Heart right ventricle (tissue), 16 donors: ENCODE measurements at regions not wholly inside any gene's neighbourhood (a gene's known extent, or its start where the extent isn't known, plus 50 kb on each side); places are given as distances from the start of the nearest gene placed in this dataset.
A peak's percentile ranks its signal among the peaks of the same experiment; 100 is the strongest.
"Not testable (repeated sequence)": the region's sequence is repeated elsewhere in the genome, so short reads cannot be mapped to it uniquely, and the experiment has no call there.

Experiments used
- ATAC-seq, 8 donors: fragments of 200-7000 bp; cut with Tn5 transposase; one replicate each; pipeline ENCODE4 v1.9.1; 2020; ENCODE audit warnings: mild to moderate bottlenecking in 8 of 8, moderate library complexity in 8 of 8, moderate number of reproducible peaks in 1 of 8
- DNase-seq, 2 donors: peaks; one replicate each; pipeline ENCODE4 v3.0.0-alpha.2; 2020
- H3K27ac ChIP-seq, 10 donors: fragments of 200-600 bp; sonication (generic) in 2 of 10; one replicate each; pipeline versions ENCODE4 v1.5.0 to v1.8.0; 2020 to 2022; ENCODE audit warnings: mild to moderate bottlenecking in 3 of 10
- H3K27me3 ChIP-seq, 7 donors: fragments of 200-600 bp; one replicate each; pipeline ENCODE4 v1.8.0; 2021 to 2022; ENCODE audit warnings: mild to moderate bottlenecking in 2 of 7
- H3K36me3 ChIP-seq, 9 donors: fragments of 200-600 bp; sonication (generic) in 1 of 9; one replicate each; pipeline versions ENCODE4 v1.5.0 to v1.8.0; 2020 to 2022; ENCODE audit warnings: mild to moderate bottlenecking in 2 of 9
- H3K4me1 ChIP-seq, 9 donors: fragments of 200-600 bp; sonication (generic) in 1 of 9; one replicate each; pipeline versions ENCODE4 v1.5.0 to v1.8.0; 2020 to 2022; ENCODE audit warnings: mild to moderate bottlenecking in 4 of 9
- H3K4me3 ChIP-seq, 10 donors: fragments of 200-600 bp; sonication (generic) in 2 of 10; one replicate each; pipeline versions ENCODE4 v1.5.0 to v1.8.0; 2020 to 2022; ENCODE audit warnings: mild to moderate bottlenecking in 7 of 10, moderate library complexity in 2 of 10
- H3K9me3 ChIP-seq, 11 donors: fragments of 200-600 bp in 10 of 11; sonication (generic) in 2 of 11; one replicate each; pipeline versions ENCODE4 v1.5.0 to v1.8.0; 2013 to 2022; ENCODE audit warnings: mild to moderate bottlenecking in 2 of 11, control low read depth in 1 of 11, moderate library complexity in 1 of 11
- WGBS, 2 donors: extraction: QIAGEN DNeasy Blood & Tissue Kit; methylation state at CpG; one replicate each; pipeline ENCODE4 v1.1.7; 2013; ENCODE audit warnings: inconsistent platforms in 1 of 2; 5-methylcytosine and 5-hydroxymethylcytosine counted together
- intact Hi-C, 10 donors: fragments of 100-400 bp; cut with DNase I; formaldehyde crosslinking; loops; one replicate each; pipeline versions ENCODE4 v1.11.1 to v1.14.2; 2022
- TF ChIP-seq, protein P1 (sequence below), 9 donors: fragments of 200-600 bp; sonication (generic) in 2 of 9; IDR thresholded peaks; one replicate each; pipeline versions ENCODE4 v1.5.0 to v1.8.0; 2021 to 2022; ENCODE audit warnings: antibody characterized with exemption in 9 of 9, mild to moderate bottlenecking in 5 of 9, moderate library complexity in 1 of 9
- donor health status: Arrhythmogenic right ventricular cardiomyopathy.
- donor health status: ischemic (EF 13 %, LVEDD 7.1; RV severe dilation, severe dysfunction).
- donor health status: healthy with polysubstance abuse.
- donor health status: DM: no; HTN: yes; CAD: no.
- donor health status: DM: no; HTN: no; CAD: no.
- donor health status: ischemic (EF 25% LVEDD 6.9; RV normal size, moderate dysfunction).
- donor health status: ischemic (EF 25% LVEDD 5.7; RV mildly dilated, moderate dysfunction).
- donor health status: healthy.
- donor health status: DM: yes; HTN: yes; CAD: no.
- donor health status: Ischemic cardiomyopathy.
- donor health status: ischemic (EF 35%, LVEDD 5.7; RV mildly dilated, moderate dysfunction).
- donor health status: nonischemic (EF 11% LVEDD 7.7; RV severe dilation, severe dysfunction).
- donor health status: DM: yes; HTN: yes; CAD: no.
- donor health status: PGD.
- donor health status: ischemic (EF 29% LVEDD 5.4; RV normal size, mild dysfunction).
- donor health status: nonischemic (EF 23%, LVEDD 6.1; RV moderate dilation, normal function).

DNA sequence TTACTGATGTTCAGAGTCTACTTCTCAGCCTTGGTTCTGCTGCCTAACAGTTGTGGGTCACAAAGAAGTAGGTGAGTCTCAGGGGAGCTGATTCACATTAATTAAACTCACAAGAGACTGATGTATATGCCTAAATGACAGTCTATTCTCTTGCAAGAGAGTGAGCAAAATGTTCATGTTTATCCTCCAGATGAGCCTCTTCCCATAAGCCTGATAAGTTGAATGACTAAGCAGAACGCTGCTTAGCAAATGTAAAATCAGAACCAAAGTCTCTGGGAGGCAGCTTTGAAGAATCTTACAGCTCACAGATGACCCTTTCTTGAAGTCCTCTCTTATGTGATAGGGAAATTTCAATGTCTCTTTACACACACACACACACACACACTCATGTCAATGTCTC is 1092.2 kb downstream of the TYW1 start:
- DNase-seq (no peak), ATAC-seq (no peak)
- H3K9me3 ChIP-seq = peaks cover 0 to 43% (median 0%) of the 10 kb centered on the region in 11 donors
- H3K4me3 ChIP-seq = no peak overlapping the region
- no peaks in the 10 kb centered on the region for H3K4me1 ChIP-seq
- no peaks in the 10 kb centered on the region for H3K36me3 ChIP-seq
- H3K27me3 ChIP-seq = peaks cover 0 to 7% (median 0%) of the 10 kb centered on the region in 7 donors
- WGBS, 2 donors = 79 to 80% methylated on average over 1 of the region's 1 CpG
- no peak overlapping the region for H3K27ac ChIP-seq
- intact Hi-C loops = no loop called here
- TF ChIP-seq, protein P1, sequence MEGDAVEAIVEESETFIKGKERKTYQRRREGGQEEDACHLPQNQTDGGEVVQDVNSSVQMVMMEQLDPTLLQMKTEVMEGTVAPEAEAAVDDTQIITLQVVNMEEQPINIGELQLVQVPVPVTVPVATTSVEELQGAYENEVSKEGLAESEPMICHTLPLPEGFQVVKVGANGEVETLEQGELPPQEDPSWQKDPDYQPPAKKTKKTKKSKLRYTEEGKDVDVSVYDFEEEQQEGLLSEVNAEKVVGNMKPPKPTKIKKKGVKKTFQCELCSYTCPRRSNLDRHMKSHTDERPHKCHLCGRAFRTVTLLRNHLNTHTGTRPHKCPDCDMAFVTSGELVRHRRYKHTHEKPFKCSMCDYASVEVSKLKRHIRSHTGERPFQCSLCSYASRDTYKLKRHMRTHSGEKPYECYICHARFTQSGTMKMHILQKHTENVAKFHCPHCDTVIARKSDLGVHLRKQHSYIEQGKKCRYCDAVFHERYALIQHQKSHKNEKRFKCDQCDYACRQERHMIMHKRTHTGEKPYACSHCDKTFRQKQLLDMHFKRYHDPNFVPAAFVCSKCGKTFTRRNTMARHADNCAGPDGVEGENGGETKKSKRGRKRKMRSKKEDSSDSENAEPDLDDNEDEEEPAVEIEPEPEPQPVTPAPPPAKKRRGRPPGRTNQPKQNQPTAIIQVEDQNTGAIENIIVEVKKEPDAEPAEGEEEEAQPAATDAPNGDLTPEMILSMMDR (IDR thresholded peaks at IDR 0.05) = no peak

DNA sequence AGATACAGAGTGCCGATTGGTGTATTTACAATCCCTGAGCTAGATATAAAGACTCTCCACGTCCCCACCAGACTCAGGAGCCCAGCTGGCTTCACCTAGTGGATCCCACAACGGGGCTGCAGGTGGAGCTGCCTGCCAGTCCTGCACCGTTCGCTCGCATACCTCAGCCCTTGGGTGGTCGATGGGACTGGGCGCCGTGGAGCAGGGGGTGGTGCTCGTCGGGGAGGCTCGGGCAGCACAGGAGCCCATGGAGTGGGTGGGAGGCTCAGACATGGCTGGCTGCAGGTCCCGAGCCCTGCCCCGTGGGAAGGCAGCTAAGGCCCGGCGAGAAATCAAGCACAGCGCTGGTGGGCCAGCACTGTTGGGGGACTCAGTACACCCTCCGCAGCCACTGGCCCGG is 1093.6 kb downstream of the TYW1 start:
- DNase-seq, H3K4me3 ChIP-seq, H3K36me3 ChIP-seq, H3K27me3 ChIP-seq, H3K4me1 ChIP-seq, H3K27ac ChIP-seq, intact Hi-C loops, ATAC-seq: not testable (repeated sequence)
- peaks cover 0 to 39% (median 0%) of the 10 kb centered on the region in 11 donors for H3K9me3 ChIP-seq
- 87 to 89% methylated on average over 18 of the region's 19 CpGs for WGBS, 2 donors

GRCh38 chr7:68103319-68103718 is 1106.7 kb downstream of the TYW1 start:
- intact Hi-C loops = no loop called here
- ATAC-seq (no peak), DNase-seq (no peak)
- 94 to 95% methylated on average over 1 of the region's 1 CpG for WGBS, 2 donors
- no peaks in the 10 kb centered on the region for H3K9me3 ChIP-seq
- no peaks in the 10 kb centered on the region for H3K36me3 ChIP-seq
- TF ChIP-seq, protein P1 (IDR thresholded peaks at IDR 0.05) = no peak
- H3K4me3 ChIP-seq = no peak overlapping the region
- peaks cover 0 to 9% (median 0%) of the 10 kb centered on the region in 9 donors for H3K4me1 ChIP-seq
- no peak overlapping the region for H3K27ac ChIP-seq
- peaks cover 0 to 45% (median 13%) of the 10 kb centered on the region in 7 donors for H3K27me3 ChIP-seq

DNA sequence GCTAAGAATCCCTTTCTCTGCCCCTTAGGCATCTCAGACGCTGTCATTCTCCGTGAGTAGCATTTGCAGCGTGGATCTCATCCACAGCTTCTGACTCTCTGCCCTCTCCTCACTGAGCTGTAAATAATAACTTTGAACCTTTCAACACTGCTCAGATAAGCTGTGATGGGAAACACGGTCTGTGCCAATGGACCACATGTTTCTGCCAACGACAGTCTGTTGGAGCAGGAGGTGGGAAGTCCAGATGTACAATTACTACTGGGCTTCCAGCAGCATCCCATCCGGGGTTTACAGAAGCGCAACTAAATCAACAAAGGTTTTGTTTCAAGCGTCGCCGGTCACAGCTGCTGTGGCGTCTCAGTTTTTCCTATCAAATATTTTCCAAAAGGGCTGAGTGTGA is 1110.6 kb downstream of the TYW1 start:
- H3K36me3 ChIP-seq = no peaks in the 10 kb centered on the region
- TF ChIP-seq, protein P1 (IDR thresholded peaks at IDR 0.05) = no peak
- H3K27me3 ChIP-seq = peaks cover 0 to 63% (median 36%) of the 10 kb centered on the region in 7 donors
- DNase-seq (peak in 1 of 2 donors; percentile 30), ATAC-seq (peak; percentile 61 to 92 (median 76))
- H3K4me3 ChIP-seq = no peak overlapping the region
- 22 to 26% methylated on average over 11 of the region's 11 CpGs for WGBS, 2 donors
- peaks cover 0 to 4% (median 0%) of the 10 kb centered on the region in 11 donors for H3K9me3 ChIP-seq
- H3K4me1 ChIP-seq = peaks cover 0 to 9% (median 0%) of the 10 kb centered on the region in 9 donors
- H3K27ac ChIP-seq = no peak overlapping the region
- intact Hi-C loops = no loop called here

GRCh38 chr7:68107968-68108367 is 1111.3 kb downstream of the TYW1 start:
- no peak for ATAC-seq
- Histone ChIP-seq H3K27me3 (peaks cover 0 to 60% (median 29%) of the 10 kb centered on the region in 7 donors), H3K4me1 (peaks cover 0 to 9% (median 0%) of the 10 kb centered on the region in 9 donors), H3K36me3 (no peaks in the 10 kb centered on the region), H3K9me3 (peaks cover 0 to 4% (median 0%) of the 10 kb centered on the region in 11 donors), H3K27ac (no peak overlapping the region), H3K4me3 (no peak overlapping the region)
- intact Hi-C loops = no loop called here
- 55 to 72% methylated on average over 2 of the region's 2 CpGs for WGBS, 2 donors
- no peak for DNase-seq
- TF ChIP-seq, protein P1 (IDR thresholded peaks at IDR 0.05) = no peak
